Islet precursor cell (in vitro differentiated cells): ENCODE measurements at regions not wholly inside any gene's neighbourhood (a gene's known extent, or its start where the extent isn't known, plus 50 kb on each side); places are given as distances from the start of the nearest gene placed in this dataset.

Source experiments
- DNase-seq: peaks from one replicate; pipeline ENCODE4 v3.0.0-alpha.2; 2018

GRCh38 chr6:23989885-23990533, 136.0 kb upstream of the NRSN1 start:
- DNase-seq, result peak; percentile 57

- DNase-seq, result no peak
Observed at GRCh38 chr6:23994013-23994412, 132.0 kb upstream of the NRSN1 start.

GRCh38 chr6:24004062-24004461, 122.0 kb upstream of the NRSN1 start:
- no peak for DNase-seq

- DNase-seq, result no peak
Observed at GRCh38 chr6:24004659-24005058, 121.4 kb upstream of the NRSN1 start.

- no peak for DNase-seq
Observed at GRCh38 chr6:24006254-24006653, 119.8 kb upstream of the NRSN1 start.

GRCh38 chr6:24009319-24009718, 116.7 kb upstream of the NRSN1 start:
- DNase-seq, result no peak

- DNase-seq, result no peak
Observed at GRCh38 chr6:24010133-24010532, 115.9 kb upstream of the NRSN1 start.

- no peak for DNase-seq
Observed at GRCh38 chr6:24016286-24016685, 109.7 kb upstream of the NRSN1 start.

- DNase-seq, result no peak
Observed at GRCh38 chr6:24016857-24017256, 109.2 kb upstream of the NRSN1 start.

- no peak for DNase-seq
Observed at GRCh38 chr6:24019393-24019792, 106.6 kb upstream of the NRSN1 start.

GRCh38 chr6:24019830-24020229, 106.2 kb upstream of the NRSN1 start:
- no peak for DNase-seq

GRCh38 chr6:24026050-24026449, 100.0 kb upstream of the NRSN1 start:
- DNase-seq, result no peak

- DNase-seq, result no peak
Observed at GRCh38 chr6:24031496-24031895, 94.5 kb upstream of the NRSN1 start.

- DNase-seq, result peak; percentile 85
Observed at GRCh38 chr6:24032896-24033688, 92.9 kb upstream of the NRSN1 start.

- no peak for DNase-seq
Observed at GRCh38 chr6:24043848-24044247, 82.2 kb upstream of the NRSN1 start.

GRCh38 chr6:24051942-24052589, 73.9 kb upstream of the NRSN1 start:
- no peak for DNase-seq

GRCh38 chr6:24052590-24052961, 73.4 kb upstream of the NRSN1 start:
- no peak for DNase-seq

GRCh38 chr6:24053057-24053456, 73.0 kb upstream of the NRSN1 start:
- no peak for DNase-seq

- DNase-seq, result no peak
Observed at GRCh38 chr6:24054388-24054787, 71.6 kb upstream of the NRSN1 start.

GRCh38 chr6:24056567-24056966, 69.4 kb upstream of the NRSN1 start:
- DNase-seq, result no peak

- no peak for DNase-seq
Observed at GRCh38 chr6:24057030-24057429, 69.0 kb upstream of the NRSN1 start.

- DNase-seq, result no peak
Observed at GRCh38 chr6:24060982-24061754, 64.8 kb upstream of the NRSN1 start.

- DNase-seq, result no peak
Observed at GRCh38 chr6:24064106-24064505, 61.9 kb upstream of the NRSN1 start.
